SU-DHL-6 (cell line): ENCODE measurements at regions not wholly inside any gene's neighbourhood (a gene's known extent, or its start where the extent isn't known, plus 50 kb on each side); places are given as distances from the start of the nearest gene placed in this dataset.

Experiments used
- H2AFZ ChIP-seq: fragments of 200-600 bp; sonication (generic); 2 replicates; pipeline ENCODE4 v1.6.1; 2014; ENCODE audit warnings: low read depth, mild to moderate bottlenecking, moderate library complexity, mixed read lengths, antibody characterized with exemption, low read length; ENCODE audit not compliant: severe bottlenecking
- H3F3A ChIP-seq: fragments of 200-600 bp; shearing (Covaris generic); 2 replicates; pipeline ENCODE4 v1.6.0; 2016; ENCODE audit warnings: antibody characterized with exemption, mild to moderate bottlenecking; ENCODE audit not compliant: insufficient read depth
- H3K27ac ChIP-seq: fragments of 200-600 bp; sonication (generic); 2 replicates; pipeline ENCODE4 v1.5.1; 2016; ENCODE audit warnings: low read depth, mild to moderate bottlenecking, low read length, moderate library complexity, mixed read lengths
- H3K27me3 ChIP-seq: fragments of 200-600 bp; sonication (generic), shearing (Covaris generic); 2 replicates; pipeline ENCODE4 v1.6.0; 2014; ENCODE audit warnings: mild to moderate bottlenecking, low read length
- H3K36me3 ChIP-seq: fragments of 200-600 bp; sonication (generic); 2 replicates; pipeline ENCODE4 v1.6.1; 2014; ENCODE audit warnings: mild to moderate bottlenecking, low read length, mixed read lengths
- H3K4me2 ChIP-seq: fragments of 300-600, 200-600 bp; shearing (Covaris generic), sonication (generic); 2 replicates; pipeline ENCODE4 v1.6.0; 2014; ENCODE audit warnings: low read length, low read depth, mild to moderate bottlenecking; ENCODE audit not compliant: poor library complexity, severe bottlenecking
- H3K4me3 ChIP-seq: fragments of 200-600 bp; sonication (generic); 2 replicates; pipeline ENCODE4 v1.5.1; 2014; ENCODE audit warnings: antibody characterized with exemption, low read length, mild to moderate bottlenecking, mixed read lengths; ENCODE audit not compliant: insufficient read depth, poor library complexity, severe bottlenecking
- H3K79me2 ChIP-seq: fragments of 200-600 bp; sonication (generic); 2 replicates; pipeline ENCODE4 v1.6.1; 2014; ENCODE audit warnings: mild to moderate bottlenecking, low read length, moderate library complexity; ENCODE audit not compliant: insufficient read depth
- H3K9ac ChIP-seq: fragments of 200-600 bp; sonication (generic); 2 replicates; pipeline ENCODE4 v1.7.0; 2014; ENCODE audit warnings: mild to moderate bottlenecking, low read length
- H3K9me2 ChIP-seq: fragments of 200-600 bp; sonication (generic); replicated peaks from 2 replicates; pipeline ENCODE4 v1.6.1; 2014; ENCODE audit warnings: low read length; ENCODE audit not compliant: insufficient read depth
- H3K9me3 ChIP-seq: fragments of 200-600 bp; sonication (generic); 2 replicates; pipeline ENCODE4 v1.6.1; 2014; ENCODE audit warnings: low read length, mixed read lengths; ENCODE audit not compliant: insufficient read depth
- H4K20me1 ChIP-seq: fragments of 200-600 bp; sonication (generic); 2 replicates; pipeline ENCODE4 v1.6.1; 2014; ENCODE audit warnings: low read depth, mild to moderate bottlenecking, antibody characterized with exemption, low read length, moderate library complexity, mixed read lengths
- CTCF ChIP-seq: fragments of 200-600 bp; sonication (generic); IDR thresholded peaks from one replicate; pipeline ENCODE4 v1.5.1; 2017; ENCODE audit warnings: antibody characterized with exemption, mild to moderate bottlenecking, low read length, moderate library complexity; ENCODE audit not compliant: insufficient read depth, poor library complexity, severe bottlenecking
- EZH2phosphoT487 ChIP-seq: fragments of 200-600 bp; sonication (generic), shearing (Covaris generic); conservative IDR thresholded peaks from 2 replicates; pipeline ENCODE4 v1.6.1; 2018; ENCODE audit warnings: mild to moderate bottlenecking, antibody characterized with exemption, low read length, moderate library complexity, mixed read lengths

- Histone ChIP-seq H3K36me3 (no peaks in the 10 kb centered on the region), H3K27me3 (no peaks in the 10 kb centered on the region), H2AFZ (no peak overlapping the region), H3K4me2 (no peak overlapping the region), H3K4me3 (no peak overlapping the region), H3F3A (no peaks in the 10 kb centered on the region), H3K9me3 (no peaks in the 10 kb centered on the region), H3K27ac (no peak overlapping the region), H3K9ac (no peak overlapping the region), H3K79me2 (no peaks in the 10 kb centered on the region), H3K9me2 (no peaks in the 10 kb centered on the region), H4K20me1 (no peaks in the 10 kb centered on the region)
- no peak for TF ChIP-seq CTCF
- no peak for TF ChIP-seq EZH2phosphoT487
These were observed 117.5 kb upstream of the ZBED5 start for GRCh38 chr11:10975287-10975721.

GRCh38 chr11:10973416-10973815 is 115.6 kb upstream of the ZBED5 start:
- H3K79me2 ChIP-seq: no peaks in the 10 kb centered on the region
- H4K20me1 ChIP-seq: no peaks in the 10 kb centered on the region
- H3K27ac ChIP-seq: no peak overlapping the region
- no peaks in the 10 kb centered on the region for H3K9me2 ChIP-seq
- TF ChIP-seq EZH2phosphoT487 (no peak), CTCF (no peak)
- H3K4me2 ChIP-seq: no peak overlapping the region
- no peak overlapping the region for H3K4me3 ChIP-seq
- H3F3A ChIP-seq: no peaks in the 10 kb centered on the region
- no peak overlapping the region for H3K9ac ChIP-seq
- no peak overlapping the region for H2AFZ ChIP-seq
- H3K9me3 ChIP-seq: no peaks in the 10 kb centered on the region
- no peaks in the 10 kb centered on the region for H3K36me3 ChIP-seq
- H3K27me3 ChIP-seq: no peaks in the 10 kb centered on the region

- no peaks in the 10 kb centered on the region for H3K9me2 ChIP-seq
- H3K79me2 ChIP-seq: no peaks in the 10 kb centered on the region
These were observed 113.1 kb upstream of the ZBED5 start for GRCh38 chr11:10970926-10971325.

More at GRCh38 chr11:10970926-10971325, 113.1 kb upstream of the ZBED5 start:
- Histone ChIP-seq H3K4me3 (no peak overlapping the region), H2AFZ (no peak overlapping the region), H3K4me2 (no peak overlapping the region), H3K9me3 (no peaks in the 10 kb centered on the region), H3K27me3 (no peaks in the 10 kb centered on the region), H4K20me1 (no peaks in the 10 kb centered on the region), H3F3A (no peaks in the 10 kb centered on the region), H3K27ac (no peak overlapping the region), H3K36me3 (no peaks in the 10 kb centered on the region), H3K9ac (no peak overlapping the region)
- TF ChIP-seq EZH2phosphoT487 (no peak), CTCF (no peak)
